ENCODE measurements at regions not wholly inside any gene's neighbourhood (a gene's known extent, or its start where the extent isn't known, plus 50 kb on each side); places are given as distances from the start of the nearest gene placed in this dataset.

DNA sequence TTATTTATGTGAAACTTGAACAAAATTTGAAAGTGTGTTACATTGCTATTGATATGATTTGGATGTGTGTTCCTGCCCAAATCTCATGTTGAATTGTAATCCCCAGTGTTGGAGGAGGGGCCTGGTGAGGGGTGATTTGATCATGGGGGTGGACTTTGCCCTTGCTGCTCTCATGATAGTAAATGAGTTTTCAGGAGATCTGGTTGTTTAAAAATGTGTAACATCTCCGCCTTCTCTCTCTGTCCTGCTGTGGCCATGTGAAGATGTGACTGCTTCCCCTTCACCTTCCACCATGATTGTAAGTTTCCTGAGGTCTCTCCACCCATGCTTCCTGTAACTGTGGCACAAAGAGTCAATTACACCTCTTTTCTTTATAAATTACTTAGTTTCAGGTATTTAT is 1731.0 kb downstream of the SLITRK5 start:
- TF ChIP-seq GATA2 (IDR thresholded peaks at IDR 0.05; ENCODE audit: low read depth, low read length), result no peak
- no peak for TF ChIP-seq GATA3 (IDR thresholded peaks at IDR 0.05; ENCODE audit: low read depth, low read length)

All from SH-SY5Y (cell line).